Urinary bladder (tissue), 3 donors: ENCODE measurements at regions not wholly inside any gene's neighbourhood (a gene's known extent, or its start where the extent isn't known, plus 50 kb on each side); places are given as distances from the start of the nearest gene placed in this dataset.
"Not testable (repeated sequence)": the region's sequence is repeated elsewhere in the genome, so short reads cannot be mapped to it uniquely, and the experiment has no call there.

Source experiments
- DNase-seq: peaks from one replicate; pipeline ENCODE4 v3.0.0-alpha.2; 2015; ENCODE audit errors: extremely low spot score
- H3K27ac ChIP-seq: one replicate; pipeline ENCODE4 v1.5.1; 2013; ENCODE audit warnings: low read depth, mild to moderate bottlenecking, moderate library complexity
- H3K36me3 ChIP-seq: one replicate; pipeline ENCODE4 v1.6.1; 2013; ENCODE audit warnings: mild to moderate bottlenecking, moderate library complexity; ENCODE audit not compliant: insufficient read depth
- H3K4me1 ChIP-seq: one replicate; pipeline ENCODE4 v1.6.1; 2013; ENCODE audit warnings: mild to moderate bottlenecking, moderate library complexity; ENCODE audit not compliant: insufficient read depth
- H3K4me3 ChIP-seq: one replicate; pipeline ENCODE4 v1.5.1; 2013; ENCODE audit warnings: low read depth, low read length
- WGBS: extraction: QIAGEN DNeasy Blood & Tissue Kit; methylation state at CpG from one replicate; pipeline ENCODE4 v1.1.7; 2013; 5-methylcytosine and 5-hydroxymethylcytosine counted together
- donor health status: healthy with polysubstance abuse.
- donor health status: healthy.

GRCh38 chr1:70581661-70582060 is 170.6 kb downstream of the CTH start:
- H3K4me1 ChIP-seq = no peaks in the 10 kb centered on the region
- H3K4me3 ChIP-seq = no peak overlapping the region
- DNase-seq = no peak
- no peaks in the 10 kb centered on the region for H3K36me3 ChIP-seq
- H3K27ac ChIP-seq = no peak overlapping the region

GRCh38 chr1:70583522-70583921 is 172.5 kb downstream of the CTH start:
- H3K4me3 ChIP-seq = no peak overlapping the region
- H3K27ac ChIP-seq = no peak overlapping the region
- H3K4me1 ChIP-seq = no peaks in the 10 kb centered on the region
- WGBS = 94% methylated on average over 1 of the region's 1 CpG
- no peak for DNase-seq
- no peaks in the 10 kb centered on the region for H3K36me3 ChIP-seq

GRCh38 chr1:70586046-70586445 is 175.0 kb downstream of the CTH start:
- no peak overlapping the region for H3K4me3 ChIP-seq
- no peak overlapping the region for H3K27ac ChIP-seq
- no peak for DNase-seq
- WGBS = 86% methylated on average over 1 of the region's 1 CpG
- H3K4me1 ChIP-seq = no peaks in the 10 kb centered on the region
- H3K36me3 ChIP-seq = no peaks in the 10 kb centered on the region

GRCh38 chr1:70587872-70588366 is 176.9 kb downstream of the CTH start:
- Histone ChIP-seq H3K27ac (no peak overlapping the region), H3K4me3 (no peak overlapping the region), H3K4me1 (no peaks in the 10 kb centered on the region), H3K36me3 (no peaks in the 10 kb centered on the region)
- WGBS = 44% methylated on average over 3 of the region's 3 CpGs
- no peak for DNase-seq

- 69% methylated on average over 3 of the region's 3 CpGs for WGBS
- H3K4me3 ChIP-seq, H3K4me1 ChIP-seq, H3K36me3 ChIP-seq, DNase-seq, H3K27ac ChIP-seq: not testable (repeated sequence)
Measured at GRCh38 chr1:70593551-70593950, 182.5 kb downstream of the CTH start.

GRCh38 chr1:70608815-70609214 is 197.7 kb downstream of the CTH start:
- H3K4me1 ChIP-seq = no peaks in the 10 kb centered on the region
- H3K4me3 ChIP-seq = no peak overlapping the region
- H3K36me3 ChIP-seq = no peaks in the 10 kb centered on the region
- no peak overlapping the region for H3K27ac ChIP-seq
- no peak for DNase-seq
- WGBS = 82% methylated on average over 2 of the region's 2 CpGs

- not testable (repeated sequence) for H3K27ac ChIP-seq, H3K4me3 ChIP-seq, DNase-seq, H3K4me1 ChIP-seq, H3K36me3 ChIP-seq
- WGBS = 81% methylated on average over 3 of the region's 3 CpGs
Measured at GRCh38 chr1:70610164-70610563, 199.1 kb downstream of the CTH start.

GRCh38 chr1:70616946-70617345 is 205.9 kb downstream of the CTH start:
- no peaks in the 10 kb centered on the region for H3K4me1 ChIP-seq
- no peak overlapping the region for H3K4me3 ChIP-seq
- no peaks in the 10 kb centered on the region for H3K36me3 ChIP-seq
- WGBS = 76% methylated on average over 3 of the region's 3 CpGs
- DNase-seq = no peak
- no peak overlapping the region for H3K27ac ChIP-seq

- no peaks in the 10 kb centered on the region for H3K4me1 ChIP-seq
- no peak overlapping the region for H3K4me3 ChIP-seq
- H3K27ac ChIP-seq = no peak overlapping the region
- H3K36me3 ChIP-seq = no peaks in the 10 kb centered on the region
- WGBS = 60% methylated on average over 2 of the region's 2 CpGs
- no peak for DNase-seq
Measured at GRCh38 chr1:70617728-70618127, 206.7 kb downstream of the CTH start.

- H3K4me3 ChIP-seq = no peak overlapping the region
- no peak for DNase-seq
- H3K36me3 ChIP-seq = no peaks in the 10 kb centered on the region
- no peak overlapping the region for H3K27ac ChIP-seq
- H3K4me1 ChIP-seq = no peaks in the 10 kb centered on the region
- 60% methylated on average over 4 of the region's 4 CpGs for WGBS
Measured at GRCh38 chr1:70627910-70628309, 216.8 kb downstream of the CTH start.

GRCh38 chr1:70628973-70629372 is 217.9 kb downstream of the CTH start:
- Histone ChIP-seq H3K27ac (no peak overlapping the region), H3K4me1 (no peaks in the 10 kb centered on the region), H3K36me3 (no peaks in the 10 kb centered on the region), H3K4me3 (no peak overlapping the region)
- WGBS = 75% methylated on average over 5 of the region's 5 CpGs
- DNase-seq = no peak

- H3K4me3 ChIP-seq = no peak overlapping the region
- H3K4me1 ChIP-seq = no peaks in the 10 kb centered on the region
- no peak overlapping the region for H3K27ac ChIP-seq
- DNase-seq = no peak
- WGBS = 31% methylated on average over 1 of the region's 1 CpG
- no peaks in the 10 kb centered on the region for H3K36me3 ChIP-seq
Measured at GRCh38 chr1:70633004-70633403, 221.9 kb downstream of the CTH start.

- WGBS = 68% methylated on average over 3 of the region's 3 CpGs
- Histone ChIP-seq H3K4me3 (no peak overlapping the region), H3K27ac (no peak overlapping the region), H3K36me3 (no peaks in the 10 kb centered on the region), H3K4me1 (no peaks in the 10 kb centered on the region)
- DNase-seq = no peak
Measured at GRCh38 chr1:70635868-70636267, 224.8 kb downstream of the CTH start.

- no peak overlapping the region for H3K27ac ChIP-seq
- H3K4me1 ChIP-seq = no peaks in the 10 kb centered on the region
- no peak for DNase-seq
- no peak overlapping the region for H3K4me3 ChIP-seq
- WGBS = 92% methylated on average over 1 of the region's 1 CpG
- H3K36me3 ChIP-seq = no peaks in the 10 kb centered on the region
Measured at GRCh38 chr1:70641868-70642267, 230.8 kb downstream of the CTH start.

- WGBS = 79% methylated on average over 2 of the region's 2 CpGs
- H3K4me1 ChIP-seq = no peaks in the 10 kb centered on the region
- H3K4me3 ChIP-seq = no peak overlapping the region
- H3K36me3 ChIP-seq = no peaks in the 10 kb centered on the region
- no peak overlapping the region for H3K27ac ChIP-seq
- no peak for DNase-seq
Measured at GRCh38 chr1:70656361-70656760, 245.3 kb downstream of the CTH start.
